ENCODE measurements at regions not wholly inside any gene's neighbourhood (a gene's known extent, or its start where the extent isn't known, plus 50 kb on each side); places are given as distances from the start of the nearest gene placed in this dataset.

- no peak for TF ChIP-seq PHF21A (CRISPR knock-in tag; IDR thresholded peaks at IDR 0.05)
These were observed 135.9 kb upstream of the WWC1 start (continued) for GRCh38 chr5:168155585-168155984.

GRCh38 chr5:168156170-168156569 lies 135.3 kb upstream of the WWC1 start:
- H4K20me1 ChIP-seq (ENCODE audit: insufficient read depth, low read length), result no peaks in the 10 kb centered on the region
- H3K79me2 ChIP-seq (ENCODE audit: insufficient read depth, low read length), result no peaks in the 10 kb centered on the region
- intact Hi-C loops (cut with micrococcal nuclease; ENCODE audit: unreplicated experiment) (no loop called here), in situ Hi-C loops (cut with HindIII; ENCODE audit: extremely low pct_ligation_motif_present, low pct_unique_long_range_greater_than_20kb) (no loop called here)
- CTCF ChIA-PET (ENCODE audit: low intra/inter-chr PET ratio, low total read pairs), result no interaction called here
- peaks cover 0 to 13% of the 10 kb centered on the region in 2 experiments; a peak in 2 of 5 replicates for H3K27me3 ChIP-seq (ENCODE audit: control insufficient read depth in 1 of 2, insufficient read depth in 2 of 2, low read length in 2 of 2)
- no peak for FAIRE-seq
- TF ChIP-seq ZNF878 (CRISPR knock-in tag; IDR thresholded peaks at IDR 0.05), result no peak
- no peak for TF ChIP-seq CEBPB (IDR thresholded peaks at IDR 0.05; ENCODE audit: borderline replicate concordance, low read depth, low read length)
- TF ChIP-seq RFX1 (IDR thresholded peaks at IDR 0.05), result no peak
- TF ChIP-seq SMARCE1 (IDR thresholded peaks at IDR 0.05; ENCODE audit: borderline replicate concordance), result no peak
- POLR2A ChIA-PET, result no interaction called here
- H3K4me2 ChIP-seq (ENCODE audit: low read depth, low read length), result no peak overlapping the region
- no peak overlapping the region for H3K9ac ChIP-seq (ENCODE audit: insufficient read depth, low read depth, low read length)
- no peak for ATAC-seq
- no peak overlapping the region for H2AFZ ChIP-seq (ENCODE audit: low read length)
- no peak overlapping the region for H3K27ac ChIP-seq (ENCODE audit: extremely low read length, insufficient read depth, low read length)
- no peak overlapping the region for H3K4me3 ChIP-seq (replicated peaks in 1 of 3; ENCODE audit: insufficient read depth in 1 of 3, low read depth in 2 of 3, low read length in 3 of 3)
- no peaks in the 10 kb centered on the region for H3K36me3 ChIP-seq (replicated peaks in 1 of 2; ENCODE audit: control insufficient read depth in 1 of 2, insufficient read depth in 2 of 2, low read length in 2 of 2)
- no peak for DNase-seq (ENCODE audit: low spot score)
- 7% methylated on average over 1 of the region's 1 CpG for WGBS (ENCODE audit: low lambda C conversion rate)
- no TSS peak for BruUV-seq (replicated peaks)
- H3K9me3 ChIP-seq (ENCODE audit: low read length), result no peaks in the 10 kb centered on the region
- H3K4me1 ChIP-seq (ENCODE audit: insufficient read depth, low read length), result no peaks in the 10 kb centered on the region

- H3K9ac ChIP-seq (ENCODE audit: insufficient read depth, low read depth, low read length), result no peak overlapping the region
- no peak overlapping the region for H3K27ac ChIP-seq (ENCODE audit: extremely low read length, insufficient read depth, low read length)
- ChIA-PET CTCF (ENCODE audit: low intra/inter-chr PET ratio, low total read pairs) (no interaction called here), POLR2A (no interaction called here)
- no peaks in the 10 kb centered on the region for H3K4me1 ChIP-seq (ENCODE audit: insufficient read depth, low read length)
- H3K79me2 ChIP-seq (ENCODE audit: insufficient read depth, low read length), result no peaks in the 10 kb centered on the region
- H3K27me3 ChIP-seq (ENCODE audit: control insufficient read depth in 1 of 2, insufficient read depth in 2 of 2, low read length in 2 of 2), result peaks cover 0 to 7% of the 10 kb centered on the region in 2 experiments; a peak in 2 of 5 replicates
- H3K4me3 ChIP-seq (replicated peaks in 1 of 3; ENCODE audit: insufficient read depth in 1 of 3, low read depth in 2 of 3, low read length in 3 of 3), result no peak overlapping the region
- WGBS (ENCODE audit: low lambda C conversion rate), result 47% methylated on average over 2 of the region's 2 CpGs
- no peak for ATAC-seq
- H4K20me1 ChIP-seq (ENCODE audit: insufficient read depth, low read length), result no peaks in the 10 kb centered on the region
- intact Hi-C loops (cut with micrococcal nuclease; ENCODE audit: unreplicated experiment) (no loop called here), in situ Hi-C loops (cut with HindIII; ENCODE audit: extremely low pct_ligation_motif_present, low pct_unique_long_range_greater_than_20kb) (no loop called here)
- TF ChIP-seq PREB (CRISPR knock-in tag; IDR thresholded peaks at IDR 0.05) (no peak), ZNF263 (CRISPR knock-in tag; IDR thresholded peaks at IDR 0.05) (no peak), TOPORS (CRISPR knock-in tag; IDR thresholded peaks at IDR 0.05) (no peak)
- no TSS peak for BruUV-seq (replicated peaks)
- FAIRE-seq, result no peak
- H3K36me3 ChIP-seq (replicated peaks in 1 of 2; ENCODE audit: control insufficient read depth in 1 of 2, insufficient read depth in 2 of 2, low read length in 2 of 2), result no peaks in the 10 kb centered on the region
- H3K4me2 ChIP-seq (ENCODE audit: low read depth, low read length), result no peak overlapping the region
- no peak overlapping the region for H2AFZ ChIP-seq (ENCODE audit: low read length)
- H3K9me3 ChIP-seq (ENCODE audit: low read length), result no peaks in the 10 kb centered on the region
- DNase-seq (ENCODE audit: low spot score), result no peak
These were observed 134.3 kb upstream of the WWC1 start for GRCh38 chr5:168157141-168157540.
